Mucosa of descending colon (tissue), 3 donors: ENCODE measurements at regions not wholly inside any gene's neighbourhood (a gene's known extent, or its start where the extent isn't known, plus 50 kb on each side); places are given as distances from the start of the nearest gene placed in this dataset.

ENCODE experiments used
- ATAC-seq: fragments of 200-7000 bp; cut with Tn5 transposase; one replicate; pipeline ENCODE4 v1.9.1; 2020; ENCODE audit warnings: mild to moderate bottlenecking, moderate library complexity
- DNase-seq, 3 donors: peaks; one replicate each; pipeline ENCODE4 v3.0.0-alpha.2; 2020
- H3K36me3 ChIP-seq: fragments of 200-600 bp; one replicate; pipeline ENCODE4 v1.8.0; 2021; ENCODE audit warnings: low read depth, mild to moderate bottlenecking
- H3K4me1 ChIP-seq: fragments of 200-600 bp; one replicate; pipeline ENCODE4 v1.8.0; 2021; ENCODE audit warnings: low read depth, mild to moderate bottlenecking
- H3K4me3 ChIP-seq: fragments of 200-600 bp; one replicate; pipeline ENCODE4 v1.8.0; 2021; ENCODE audit warnings: mild to moderate bottlenecking
- H3K9me3 ChIP-seq: fragments of 200-600 bp; one replicate; pipeline ENCODE4 v1.8.0; 2021; ENCODE audit warnings: mild to moderate bottlenecking
- intact Hi-C, 2 donors: fragments of 100-400 bp; cut with DNase I in 1 of 2; cut with micrococcal nuclease in 1 of 2; formaldehyde crosslinking; loops; one replicate each; pipeline versions ENCODE4 v1.11.0 to v1.11.1; 2022; cut with DNase I, micrococcal nuclease
- TF ChIP-seq, protein P1 (sequence below): fragments of 200-600 bp; IDR thresholded peaks from one replicate; pipeline ENCODE4 v1.8.0; 2022; ENCODE audit warnings: antibody characterized with exemption, mild to moderate bottlenecking
- donor health status: DM: no; HTN: no; CAD: no; lungs with moderate emphysema.
- donor health status: DM: no; HTN: no; CAD: no.
- donor health status: DM: no; HTN: yes; CAD: no.

DNA sequence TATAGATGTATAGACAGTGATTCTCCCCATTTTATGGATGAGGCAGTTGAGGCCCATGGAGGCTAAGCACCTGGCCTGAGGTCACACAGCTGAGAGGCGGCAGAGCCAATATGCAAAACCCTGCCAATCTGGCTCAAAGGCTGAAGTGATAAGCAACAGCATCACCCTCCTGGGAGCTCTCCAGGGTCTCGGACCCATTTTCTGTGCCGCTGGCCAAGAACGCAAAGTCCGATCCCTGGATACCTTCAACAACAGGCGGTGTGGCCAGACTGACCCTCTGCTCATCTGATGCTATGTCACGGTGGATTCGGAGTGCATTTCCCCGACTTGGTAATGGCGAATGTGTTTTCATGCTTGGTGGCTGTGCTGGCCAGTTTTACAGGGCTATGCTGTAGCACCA is 595.0 kb downstream of the TBC1D22A start:
- ATAC-seq (no peak), DNase-seq (no peak)
- no peak overlapping the region for H3K4me3 ChIP-seq
- peaks cover 7% of the 10 kb centered on the region for H3K9me3 ChIP-seq
- intact Hi-C loops = no loop called here
- no peaks in the 10 kb centered on the region for H3K4me1 ChIP-seq
- no peaks in the 10 kb centered on the region for H3K36me3 ChIP-seq
- TF ChIP-seq, protein P1, sequence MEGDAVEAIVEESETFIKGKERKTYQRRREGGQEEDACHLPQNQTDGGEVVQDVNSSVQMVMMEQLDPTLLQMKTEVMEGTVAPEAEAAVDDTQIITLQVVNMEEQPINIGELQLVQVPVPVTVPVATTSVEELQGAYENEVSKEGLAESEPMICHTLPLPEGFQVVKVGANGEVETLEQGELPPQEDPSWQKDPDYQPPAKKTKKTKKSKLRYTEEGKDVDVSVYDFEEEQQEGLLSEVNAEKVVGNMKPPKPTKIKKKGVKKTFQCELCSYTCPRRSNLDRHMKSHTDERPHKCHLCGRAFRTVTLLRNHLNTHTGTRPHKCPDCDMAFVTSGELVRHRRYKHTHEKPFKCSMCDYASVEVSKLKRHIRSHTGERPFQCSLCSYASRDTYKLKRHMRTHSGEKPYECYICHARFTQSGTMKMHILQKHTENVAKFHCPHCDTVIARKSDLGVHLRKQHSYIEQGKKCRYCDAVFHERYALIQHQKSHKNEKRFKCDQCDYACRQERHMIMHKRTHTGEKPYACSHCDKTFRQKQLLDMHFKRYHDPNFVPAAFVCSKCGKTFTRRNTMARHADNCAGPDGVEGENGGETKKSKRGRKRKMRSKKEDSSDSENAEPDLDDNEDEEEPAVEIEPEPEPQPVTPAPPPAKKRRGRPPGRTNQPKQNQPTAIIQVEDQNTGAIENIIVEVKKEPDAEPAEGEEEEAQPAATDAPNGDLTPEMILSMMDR = no peak

GRCh38 chr22:47357086-47357485 is 594.6 kb downstream of the TBC1D22A start:
- Histone ChIP-seq H3K36me3 (no peaks in the 10 kb centered on the region), H3K4me1 (no peaks in the 10 kb centered on the region), H3K4me3 (no peak overlapping the region), H3K9me3 (peaks cover 5% of the 10 kb centered on the region)
- ATAC-seq (no peak), DNase-seq (no peak)
- TF ChIP-seq, protein P1 = no peak
- intact Hi-C loops = no loop called here

GRCh38 chr22:47356511-47357011 is 594.1 kb downstream of the TBC1D22A start:
- intact Hi-C loops = no loop called here

GRCh38 chr22:47355776-47356510 is 593.5 kb downstream of the TBC1D22A start:
- intact Hi-C loops = no loop called here
- no peak for DNase-seq
- H3K9me3 ChIP-seq = no peaks in the 10 kb centered on the region
- no peaks in the 10 kb centered on the region for H3K36me3 ChIP-seq
- no peak for ATAC-seq
- H3K4me3 ChIP-seq = no peak overlapping the region
- TF ChIP-seq, protein P1 = no peak
- H3K4me1 ChIP-seq = no peaks in the 10 kb centered on the region

More at GRCh38 chr22:47356511-47357011, 594.1 kb downstream of the TBC1D22A start:
- TF ChIP-seq, protein P1 = no peak
- Histone ChIP-seq H3K4me3 (no peak overlapping the region), H3K36me3 (no peaks in the 10 kb centered on the region), H3K4me1 (no peaks in the 10 kb centered on the region), H3K9me3 (no peaks in the 10 kb centered on the region)
- no peak for DNase-seq
- ATAC-seq = no peak

DNA sequence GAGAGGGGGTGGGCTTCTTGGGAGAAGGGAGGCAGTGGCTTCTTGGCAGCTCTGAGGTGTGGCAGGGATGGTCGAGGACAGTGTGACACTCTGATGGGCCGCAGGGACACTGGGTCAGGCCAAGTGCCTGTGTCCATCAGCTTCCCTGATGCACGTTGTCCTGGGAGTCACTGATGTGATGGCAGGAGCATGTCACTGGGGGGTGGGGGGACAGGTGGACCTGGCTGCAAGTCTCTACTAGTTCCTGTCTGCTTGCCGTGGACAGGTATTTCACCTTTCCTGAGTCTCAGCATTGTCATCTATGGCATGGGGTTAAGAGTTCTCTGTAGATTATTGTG is 592.9 kb downstream of the TBC1D22A start:
- no peaks in the 10 kb centered on the region for H3K36me3 ChIP-seq
- ATAC-seq (no peak), DNase-seq (no peak)
- TF ChIP-seq, protein P1 = no peak
- intact Hi-C loops = no loop called here
- no peak overlapping the region for H3K4me3 ChIP-seq
- H3K4me1 ChIP-seq = no peaks in the 10 kb centered on the region
- H3K9me3 ChIP-seq = no peaks in the 10 kb centered on the region
